ENCODE measurements at regions not wholly inside any gene's neighbourhood (a gene's known extent, or its start where the extent isn't known, plus 50 kb on each side); places are given as distances from the start of the nearest gene placed in this dataset.

DNA sequence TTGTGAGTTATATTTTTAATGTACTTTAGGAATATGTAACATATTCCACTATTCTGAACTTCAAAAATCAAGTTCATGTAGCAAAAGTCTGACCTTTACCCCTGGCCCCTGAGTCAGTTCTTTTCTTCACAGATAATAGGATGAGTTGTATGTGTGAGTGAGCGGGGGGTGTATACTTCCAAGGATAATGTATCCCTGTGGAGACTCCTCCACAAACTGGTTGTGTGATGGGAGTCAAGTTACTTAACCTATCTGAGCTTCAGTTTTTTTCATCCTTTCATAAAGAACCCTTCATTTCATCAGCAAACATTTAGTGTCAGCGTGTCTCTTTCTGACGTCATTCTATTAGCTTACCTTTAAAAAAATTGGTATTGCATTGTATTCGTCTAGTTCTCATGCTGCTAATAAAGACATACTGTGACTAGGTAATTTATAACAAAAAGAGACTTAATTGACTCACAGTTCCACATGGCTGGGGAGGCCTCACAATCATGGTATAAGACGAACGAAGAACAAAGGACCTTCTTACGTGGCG is 288.1 kb upstream of the GPC6 start:
- no peak for DNase-seq

DNA sequence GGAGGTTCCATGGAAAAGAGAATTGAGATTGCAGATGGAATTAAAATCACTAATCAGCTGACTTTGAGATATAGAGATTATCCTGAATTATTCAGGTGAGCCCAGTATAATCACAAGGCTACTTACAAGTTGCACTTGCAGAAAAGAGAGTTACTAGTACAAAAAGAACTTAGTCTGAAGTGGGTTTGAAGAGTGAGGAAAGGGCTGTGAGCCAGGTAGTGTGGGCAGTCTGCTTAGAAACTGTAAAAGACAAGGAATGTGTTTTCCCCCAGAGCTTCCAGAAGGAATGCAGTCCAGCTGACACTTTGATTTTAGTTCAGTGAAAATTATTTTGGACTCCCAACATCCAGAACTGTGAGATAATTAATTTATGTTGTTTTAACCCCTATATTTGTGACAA is 285.4 kb upstream of the GPC6 start:
- DNase-seq, result no peak

DNA sequence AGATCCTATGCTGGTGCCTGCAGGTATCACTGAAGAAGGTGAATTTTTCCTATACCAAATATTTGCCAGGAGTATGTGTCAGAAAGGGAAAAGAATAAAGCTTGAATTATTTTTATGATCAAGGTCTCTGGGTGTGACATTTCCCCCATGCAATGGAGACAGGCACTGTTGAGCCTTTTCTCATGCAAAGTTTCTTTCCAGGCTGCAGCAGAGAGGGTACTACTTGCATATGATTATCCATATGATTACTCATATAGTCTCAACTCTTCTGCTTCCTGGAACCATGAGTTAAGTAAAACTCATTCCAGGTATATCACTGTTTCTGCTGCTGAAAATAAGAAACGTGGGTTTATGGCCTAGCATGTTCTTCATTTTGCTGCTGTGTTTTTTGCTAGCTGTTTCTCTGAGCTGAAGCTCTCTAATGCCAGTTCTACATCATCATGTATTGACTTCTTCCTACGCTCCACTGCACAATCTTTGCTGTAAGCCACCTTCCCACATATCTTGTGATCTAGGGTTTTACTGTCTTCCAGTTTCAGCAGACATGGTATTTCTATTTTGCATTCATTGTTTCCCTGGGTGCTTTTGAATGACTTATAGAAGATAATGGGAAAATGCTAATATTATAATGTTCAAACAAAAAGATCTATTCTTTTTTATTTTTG is 278.7 kb upstream of the GPC6 start:
- no peak for DNase-seq

DNA sequence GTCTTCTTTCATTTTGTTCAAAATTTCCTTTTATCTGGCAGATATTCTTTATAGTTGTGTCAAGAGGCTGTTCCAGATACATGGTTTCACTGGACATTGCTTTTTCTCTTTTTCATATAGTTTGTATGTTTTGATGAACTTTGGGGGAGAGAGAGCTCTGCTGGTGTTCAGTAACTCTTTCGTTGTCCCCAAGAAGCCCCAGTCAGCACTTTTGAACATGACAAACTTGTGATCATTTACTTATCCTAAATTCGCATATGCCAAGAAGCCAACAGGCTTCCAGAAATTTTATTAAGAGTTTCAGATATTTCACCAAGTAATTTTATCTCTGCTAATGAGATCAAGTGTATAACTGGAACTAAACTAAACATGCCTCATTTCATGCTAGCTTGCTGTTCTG is 275.8 kb upstream of the GPC6 start:
- DNase-seq, result no peak

DNA sequence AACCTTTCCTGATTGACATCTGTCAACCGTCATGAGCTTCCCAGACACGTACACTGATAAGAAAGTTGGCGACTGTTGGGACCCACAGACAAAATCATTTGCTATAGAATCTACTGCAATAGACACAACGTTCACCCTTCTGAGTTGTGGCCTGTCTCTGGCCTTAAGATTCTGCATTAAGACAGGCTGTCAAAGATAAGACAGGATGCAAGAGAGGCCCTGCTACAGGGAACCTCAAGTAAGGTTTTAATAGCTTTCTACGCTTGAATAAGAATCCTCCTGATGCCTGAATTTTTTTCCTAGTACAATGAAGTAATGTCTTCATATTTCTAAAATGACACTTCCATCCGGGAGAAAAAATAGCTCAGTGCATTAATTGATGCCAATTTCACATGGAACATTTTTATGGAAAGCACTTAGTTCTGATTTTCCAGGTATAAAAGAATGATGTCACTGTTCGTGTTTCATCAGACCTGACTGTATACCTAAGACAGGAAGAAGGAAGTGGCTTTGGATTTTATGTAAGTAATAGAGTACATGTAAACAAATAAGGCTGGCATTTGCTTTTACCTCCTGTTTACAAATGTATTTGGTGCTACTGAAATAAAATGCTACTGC is 275.2 kb upstream of the GPC6 start:
- DNase-seq, result no peak

DNA sequence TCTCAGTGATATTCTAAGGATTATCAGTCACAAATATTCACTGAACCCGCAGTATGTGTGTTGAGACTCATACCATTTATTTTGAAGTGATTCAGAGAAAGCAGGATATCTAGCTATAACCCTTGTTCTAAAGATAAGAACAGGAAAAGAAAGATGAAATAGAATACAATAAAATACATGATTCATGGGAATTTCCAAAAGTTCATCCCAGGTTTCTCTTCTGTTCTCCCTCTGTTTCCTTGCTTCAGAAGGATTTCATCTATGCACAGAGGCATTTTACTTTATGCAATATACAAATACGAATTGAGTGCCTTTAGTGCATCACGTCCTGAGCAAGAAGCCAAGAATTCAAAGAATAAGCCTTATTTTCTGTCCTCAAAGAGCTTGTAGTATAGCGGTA is 274.4 kb upstream of the GPC6 start:
- no peak for DNase-seq

DNA sequence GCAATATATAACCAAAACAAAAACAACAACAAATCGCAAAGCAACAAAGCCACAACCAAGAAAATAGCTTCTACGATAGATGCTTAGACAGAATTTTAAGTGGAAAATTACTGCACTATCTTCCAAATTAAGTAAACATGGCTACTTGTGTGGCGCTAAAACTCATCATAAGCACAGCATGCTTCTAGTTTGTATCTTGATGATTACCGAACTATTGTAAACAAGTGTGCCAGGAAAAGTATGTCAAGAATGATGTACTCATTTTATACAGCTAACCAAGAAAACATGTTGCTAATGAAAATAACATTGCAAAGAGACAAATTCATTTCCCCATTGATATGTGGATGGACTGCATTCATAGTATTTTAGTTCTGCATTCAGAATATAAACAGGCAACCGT is 271.9 kb upstream of the GPC6 start:
- DNase-seq, result no peak

DNA sequence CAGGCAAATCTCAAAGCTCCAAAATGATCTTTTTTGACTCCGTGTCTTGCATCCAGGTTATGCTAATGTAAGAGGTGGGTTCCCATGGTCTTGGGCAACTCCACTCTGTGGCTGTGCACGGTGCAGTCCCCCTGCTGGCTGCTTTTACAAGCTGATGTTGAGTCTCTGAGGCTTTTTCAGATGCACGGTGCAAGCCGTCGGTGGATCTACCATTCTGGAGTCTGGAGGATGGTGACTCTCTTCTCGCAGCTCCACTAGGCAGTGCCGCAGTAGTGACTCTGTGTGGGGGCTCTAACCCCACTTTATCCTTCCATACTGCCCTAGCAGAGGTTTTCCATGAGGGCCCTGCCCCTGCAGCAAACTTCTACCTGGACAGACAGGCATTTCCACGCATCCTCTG is 266.8 kb upstream of the GPC6 start:
- no peak for DNase-seq

DNA sequence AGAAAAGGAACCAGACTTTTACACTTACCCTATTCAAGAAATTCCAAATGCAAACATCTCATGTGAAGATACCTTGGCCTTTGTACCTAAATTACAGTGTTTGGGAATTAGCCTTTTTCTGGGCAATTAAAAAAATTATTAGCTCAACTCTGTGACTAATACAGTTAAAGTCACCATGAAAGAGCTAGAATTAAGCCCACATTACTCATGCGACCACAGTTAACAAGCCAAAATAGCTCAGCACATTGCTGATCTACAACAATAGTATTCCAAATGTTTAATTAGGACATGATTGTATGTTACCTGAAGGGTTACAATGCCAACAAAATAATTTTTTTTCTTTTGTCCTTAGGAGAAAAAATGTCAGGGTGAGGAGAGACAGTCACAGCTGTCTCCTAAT is 263.6 kb upstream of the GPC6 start:
- no peak for DNase-seq

DNA sequence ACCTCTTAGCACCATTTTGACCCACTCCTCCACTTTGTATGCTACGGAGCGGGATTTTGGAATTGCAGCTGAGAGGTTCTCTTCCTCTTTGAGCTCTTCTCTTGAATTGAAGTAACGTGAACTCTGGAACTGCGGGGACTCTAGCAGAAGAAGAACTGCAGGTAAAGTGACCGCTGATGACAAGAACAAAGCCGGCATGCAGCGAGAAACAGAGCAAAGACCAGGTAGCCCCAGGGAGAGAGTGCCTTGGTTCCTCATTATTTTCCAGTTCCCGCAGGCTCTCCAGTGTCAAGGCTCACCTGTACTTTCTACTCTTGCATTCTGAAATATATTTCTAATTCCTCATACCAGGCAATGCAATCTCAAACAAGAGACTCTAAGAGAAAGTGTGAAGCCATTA is 260.3 kb upstream of the GPC6 start:
- no peak for DNase-seq

DNA sequence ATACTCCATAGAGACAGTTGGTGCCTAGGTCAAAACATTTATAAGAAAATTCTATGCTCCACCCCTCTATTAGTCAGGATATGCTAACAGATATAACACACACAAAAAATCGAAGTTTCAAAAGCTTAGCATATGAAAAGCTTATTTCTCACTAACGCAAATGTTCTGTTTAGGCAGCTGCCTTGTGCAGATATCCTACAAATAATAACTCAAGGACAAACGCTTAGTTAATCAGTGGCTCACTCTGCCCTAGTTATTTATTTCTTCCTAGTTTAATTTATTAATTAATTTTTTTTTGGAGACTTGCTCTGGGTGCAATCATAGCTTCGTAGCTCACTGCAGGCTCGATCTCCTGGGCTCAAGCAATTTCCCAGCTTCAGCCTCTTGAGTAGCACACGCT is 259.7 kb upstream of the GPC6 start:
- DNase-seq, result no peak

DNA sequence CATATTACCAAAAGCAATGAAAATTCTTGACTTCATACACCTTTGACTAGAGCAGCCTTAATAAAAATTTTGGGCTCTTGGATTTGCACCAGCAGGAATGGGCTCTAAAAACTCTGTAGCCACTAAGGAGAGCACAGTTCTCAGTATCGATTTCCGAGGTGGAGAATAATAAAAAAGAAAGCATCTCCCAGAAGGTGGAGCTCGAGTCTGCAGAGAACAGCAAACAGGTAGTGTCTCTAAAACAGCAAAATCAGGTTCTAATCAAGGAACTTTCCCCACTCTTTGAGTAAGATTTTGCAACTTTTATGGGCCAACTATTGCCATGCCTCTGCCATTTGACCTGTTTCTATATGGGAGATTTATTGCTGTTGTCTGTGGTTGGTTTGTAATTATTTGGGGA is 258.7 kb upstream of the GPC6 start:
- DNase-seq, result no peak

DNA sequence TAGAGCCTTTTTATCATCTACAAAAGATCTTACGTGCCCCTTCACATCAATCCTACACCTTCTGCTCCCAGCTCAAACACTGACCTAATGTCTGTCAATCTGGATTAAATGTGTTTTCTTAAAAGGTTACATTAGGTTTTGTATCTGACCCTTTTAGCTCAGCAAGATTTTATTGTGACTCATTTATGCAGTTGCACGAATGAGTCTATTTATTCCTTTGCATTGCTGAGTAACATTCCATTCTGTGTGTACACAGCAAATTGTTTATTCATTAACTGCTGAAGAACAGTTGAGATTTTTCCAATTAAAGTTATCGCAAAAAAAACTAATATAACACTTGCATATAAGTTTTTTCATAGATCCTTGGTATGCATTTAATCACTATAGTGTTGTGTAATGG is 253.9 kb upstream of the GPC6 start:
- no peak for DNase-seq

DNA sequence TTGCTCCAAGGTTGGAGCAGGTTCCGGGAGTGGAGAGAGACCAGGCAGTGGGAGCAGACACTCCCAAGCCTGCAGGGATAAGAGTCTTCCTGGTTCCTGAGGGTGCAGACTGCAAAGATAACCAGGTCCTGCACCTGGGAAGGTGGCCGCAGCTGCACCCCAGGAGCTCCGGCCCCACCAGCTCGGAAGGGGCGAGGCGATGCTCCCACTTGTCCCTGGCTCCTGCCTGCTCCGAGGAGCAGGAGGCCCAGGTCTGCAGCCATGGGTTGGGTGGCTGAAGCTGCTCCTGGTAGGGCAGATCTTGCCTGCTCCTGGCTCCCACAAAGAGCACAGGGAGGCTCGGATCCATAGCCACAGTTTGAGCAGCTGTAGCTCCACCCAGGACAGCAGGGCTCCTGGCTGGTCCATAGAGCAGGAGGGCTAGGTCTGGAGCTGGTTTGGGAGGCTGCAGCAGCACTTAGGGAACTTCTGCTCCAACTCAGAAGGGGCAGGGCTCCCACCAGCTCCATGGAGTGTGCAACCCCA is 251.6 kb upstream of the GPC6 start:
- no peak for DNase-seq

DNA sequence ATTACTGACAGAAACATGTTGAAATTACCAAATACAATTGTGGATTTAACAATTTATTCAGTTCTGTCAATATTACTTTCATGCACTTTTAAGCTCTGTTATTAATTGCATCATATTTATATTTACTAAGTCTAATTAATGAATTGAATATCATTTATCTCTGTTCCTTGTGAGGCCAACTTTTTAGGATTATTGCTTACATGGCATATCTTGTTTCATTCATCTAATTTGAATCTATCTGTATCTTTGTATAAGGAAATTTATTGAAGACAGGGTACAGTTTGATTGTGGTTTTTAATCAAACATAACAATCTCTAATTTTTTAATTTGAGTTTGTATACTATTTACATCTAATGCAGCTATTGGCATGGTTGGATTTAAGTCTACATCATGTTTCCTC is 249.9 kb upstream of the GPC6 start:
- DNase-seq, result no peak

DNA sequence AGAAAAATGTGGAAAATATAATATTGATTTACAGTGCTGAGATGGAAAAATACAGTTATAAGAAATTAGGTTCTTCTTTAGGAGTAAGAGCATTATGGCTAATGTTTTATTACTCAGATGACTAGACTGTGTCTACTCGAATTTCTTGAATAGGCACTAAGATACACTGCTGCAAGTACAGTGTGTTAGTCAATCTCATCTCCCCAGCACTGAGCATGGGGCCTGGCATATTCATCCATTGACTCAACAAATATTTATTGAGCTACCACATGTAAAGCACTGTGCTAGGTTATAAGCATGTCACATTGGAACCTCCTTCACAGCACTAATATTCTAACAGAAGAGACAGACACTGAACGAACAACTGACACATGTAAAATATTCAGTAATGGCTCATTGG is 242.5 kb upstream of the GPC6 start:
- no peak for DNase-seq

DNA sequence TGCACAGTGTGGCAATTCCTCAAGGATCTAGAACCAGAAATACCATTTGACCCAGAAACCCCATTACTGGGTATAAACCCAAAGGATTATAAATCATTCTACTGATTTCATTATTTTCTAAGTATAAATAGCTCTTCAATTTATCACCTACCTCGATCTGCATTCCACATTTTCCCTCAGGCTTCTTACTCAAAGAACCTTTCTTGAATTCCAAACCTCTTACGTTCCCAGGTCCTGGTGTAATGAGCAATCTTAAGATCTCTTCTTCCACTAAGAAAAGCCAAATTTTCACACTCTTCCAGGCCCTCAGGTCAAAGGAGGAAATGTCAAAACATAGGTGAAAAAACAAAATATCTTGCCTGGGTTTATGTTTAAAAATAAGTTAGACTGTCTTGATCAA is 237.3 kb upstream of the GPC6 start:
- no peak for DNase-seq

DNA sequence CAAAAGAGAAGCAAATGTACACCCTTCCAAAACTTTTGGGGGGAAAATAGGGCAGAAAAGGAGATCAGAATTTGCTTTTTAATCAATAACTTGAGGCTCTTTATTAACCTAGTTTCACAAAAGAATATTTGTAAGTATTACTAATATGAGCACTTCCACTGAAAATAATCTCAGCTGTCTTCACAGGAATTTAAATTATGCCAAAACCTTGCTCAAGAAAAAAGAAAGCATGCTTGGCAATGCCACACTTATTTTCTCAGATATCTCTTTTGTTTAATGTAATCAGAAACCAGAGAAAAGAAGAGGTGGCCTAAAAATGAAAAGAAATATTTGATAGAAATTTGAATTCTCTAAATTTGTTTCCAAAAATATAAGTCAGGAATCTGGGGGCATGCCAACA is 234.9 kb upstream of the GPC6 start:
- DNase-seq, result no peak

DNA sequence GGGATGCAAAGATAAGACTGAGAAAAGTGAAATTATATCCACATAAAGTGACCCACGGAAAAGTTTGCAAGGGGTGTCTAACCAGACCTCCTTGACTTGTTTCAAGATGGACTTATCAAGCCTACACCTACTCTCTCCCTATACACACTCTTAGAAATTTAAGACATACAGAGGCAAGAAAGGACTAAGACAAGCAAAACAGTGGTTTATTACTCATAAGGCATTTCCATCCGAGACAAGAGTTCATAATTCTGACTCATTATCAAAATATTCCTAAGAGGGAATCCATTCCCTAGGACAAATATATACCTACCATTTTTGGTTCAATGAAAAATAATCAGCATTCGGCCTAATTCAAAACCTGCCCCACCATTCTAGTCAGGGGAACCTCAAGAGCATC is 232.6 kb upstream of the GPC6 start:
- no peak for DNase-seq

DNA sequence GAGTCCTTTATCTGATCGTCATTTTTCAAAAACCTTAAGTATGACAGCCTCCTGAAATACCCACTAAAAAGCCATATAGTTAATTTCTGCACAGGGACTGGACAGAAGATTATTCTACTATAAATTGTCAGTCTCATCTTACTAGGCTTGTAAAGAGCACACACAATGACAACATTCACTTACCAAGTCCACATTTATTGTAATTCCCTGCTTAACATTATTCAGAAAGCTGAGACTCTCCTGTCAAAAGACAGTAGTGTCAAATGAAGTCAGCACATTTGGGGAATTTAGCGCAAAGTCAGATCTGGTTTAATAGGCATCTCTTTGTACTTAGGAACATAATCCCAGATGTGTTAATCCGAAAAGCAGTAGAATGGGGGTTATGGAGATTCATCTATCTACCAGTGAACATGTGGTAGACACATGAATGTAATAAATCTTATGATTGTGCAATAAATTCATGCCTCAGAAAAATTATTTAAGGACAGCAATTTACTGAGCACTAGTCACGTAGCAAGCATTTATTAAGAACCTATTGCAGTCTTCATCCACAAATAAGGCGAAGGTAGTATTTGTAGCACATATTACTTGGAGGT is 224.6 kb upstream of the GPC6 start:
- no peak for DNase-seq

DNA sequence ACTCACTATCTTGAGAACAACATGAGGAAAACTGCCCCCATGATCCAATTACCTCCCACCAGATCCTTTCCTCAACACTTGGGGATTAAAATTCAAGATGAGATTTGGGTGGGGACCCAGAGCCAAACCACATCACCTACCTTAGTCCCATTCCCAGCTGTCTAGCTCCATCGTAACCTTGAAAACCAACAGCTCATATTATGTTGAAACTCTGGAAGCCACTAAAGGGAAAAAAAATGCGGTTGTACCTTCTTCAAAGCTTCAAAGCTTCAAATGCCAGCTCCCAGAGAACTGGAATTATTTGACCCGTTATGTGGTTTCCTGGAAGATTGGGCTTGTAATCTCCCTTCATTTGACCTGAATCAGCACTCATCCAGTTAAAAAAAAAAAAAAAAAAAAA is 223.1 kb upstream of the GPC6 start:
- no peak for DNase-seq

DNA sequence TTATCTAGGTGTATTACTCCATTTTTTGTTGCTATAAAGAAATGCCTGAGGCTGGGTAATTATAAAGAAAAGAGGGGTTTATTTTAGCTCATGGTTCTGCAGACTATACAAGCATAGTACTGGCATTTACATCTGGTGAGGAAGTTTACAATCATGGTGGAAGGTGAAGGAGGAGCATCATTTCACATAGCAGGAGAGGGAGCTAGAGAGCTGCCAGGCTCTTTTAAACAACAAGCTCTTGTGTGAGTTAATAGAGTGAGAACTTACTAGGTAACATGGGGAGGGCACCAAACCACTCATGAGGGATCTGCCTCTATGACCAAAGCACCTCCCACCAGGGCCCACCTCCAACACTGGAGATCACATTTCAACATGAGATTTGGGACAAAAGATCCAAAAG is 221.7 kb upstream of the GPC6 start:
- DNase-seq, result no peak

DNA sequence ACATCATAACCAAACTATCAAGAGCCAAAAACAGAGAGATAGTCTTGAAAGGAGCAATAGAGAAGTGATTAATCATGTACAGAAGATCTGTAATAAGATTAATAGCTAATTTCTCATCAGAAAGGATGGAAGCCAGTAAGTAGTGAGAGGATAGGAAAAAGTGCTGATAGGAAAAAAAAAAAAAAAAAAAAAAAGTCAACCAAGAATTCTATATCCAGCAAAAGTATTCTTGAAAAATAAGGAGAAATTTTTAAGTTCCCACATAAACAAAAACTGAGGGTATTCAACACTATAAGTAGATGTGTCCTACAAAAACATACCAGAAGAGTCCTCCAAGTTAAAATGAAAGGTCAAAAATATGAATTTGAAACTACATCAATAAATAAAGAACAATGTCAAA is 218.7 kb upstream of the GPC6 start:
- DNase-seq, result no peak

DNA sequence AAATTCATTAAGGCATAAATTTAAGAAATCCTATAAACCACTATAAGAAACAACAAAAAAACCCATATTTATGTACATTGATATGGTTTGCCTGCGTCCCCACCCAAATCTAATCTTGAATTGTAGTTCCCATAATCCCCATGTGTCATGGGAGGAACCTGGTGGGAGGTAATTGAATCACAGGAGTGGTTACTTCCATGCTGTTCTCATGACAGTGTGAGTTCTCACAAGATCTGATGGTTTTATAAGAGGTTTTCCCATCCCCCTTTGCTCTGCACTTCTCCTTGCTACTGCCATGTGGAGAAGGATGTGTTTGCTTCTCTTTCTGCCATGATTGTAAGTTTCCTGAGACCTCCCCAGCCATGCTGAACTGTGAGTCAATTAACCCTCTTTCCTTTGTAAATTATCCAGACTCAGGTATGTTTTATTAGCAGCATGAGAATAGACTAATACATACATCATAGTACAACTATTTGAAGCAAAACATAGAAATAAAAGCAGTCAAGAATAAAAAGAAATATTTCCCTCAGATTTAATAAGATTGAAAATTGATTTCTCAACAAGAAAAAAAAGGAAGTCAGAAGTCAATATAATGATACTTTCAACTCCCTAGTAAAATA is 209.0 kb upstream of the GPC6 start:
- no peak for DNase-seq
